Stimulated activated CD4-positive, alpha-beta T cell treated with anti-CD3 and anti-CD28 coated beads, Interleukin-4, amount 100 ng/mL, for 48 hours (primary cell): ENCODE measurements at regions not wholly inside any gene's neighbourhood (a gene's known extent, or its start where the extent isn't known, plus 50 kb on each side); places are given as distances from the start of the nearest gene placed in this dataset.

Source experiments
- DNase-seq, 2 donors: peaks; one replicate each; pipeline ENCODE4 v3.0.0-alpha.2; 2020; ENCODE audit warnings: low read depth in 2 of 2

DNA sequence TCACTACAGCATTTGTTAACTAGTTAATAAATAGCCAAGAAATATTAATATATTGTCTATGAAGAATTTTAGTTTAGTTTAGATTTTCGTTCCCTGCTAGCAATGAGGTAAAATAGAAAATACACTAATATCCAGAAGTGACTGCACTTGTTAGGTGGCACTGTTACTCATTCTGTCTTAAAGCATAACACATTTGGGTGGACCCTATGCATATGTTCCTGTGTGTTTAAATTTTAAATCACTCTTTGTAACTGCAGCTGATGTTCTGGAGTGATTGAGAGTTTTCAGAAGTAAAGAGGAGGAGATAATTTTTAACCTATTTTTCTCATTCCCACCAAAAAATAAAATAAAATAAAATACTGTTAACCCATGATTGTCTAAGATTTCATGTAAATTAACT, 73.9 kb upstream of the SOX4 start:
- DNase-seq, result no peak

GRCh38 chr6:21521276-21521675, 72.3 kb upstream of the SOX4 start:
- no peak for DNase-seq

- DNase-seq, result no peak
Observed at GRCh38 chr6:21522143-21522747, 71.3 kb upstream of the SOX4 start.

GRCh38 chr6:21522797-21523456, 70.6 kb upstream of the SOX4 start:
- no peak for DNase-seq

DNA sequence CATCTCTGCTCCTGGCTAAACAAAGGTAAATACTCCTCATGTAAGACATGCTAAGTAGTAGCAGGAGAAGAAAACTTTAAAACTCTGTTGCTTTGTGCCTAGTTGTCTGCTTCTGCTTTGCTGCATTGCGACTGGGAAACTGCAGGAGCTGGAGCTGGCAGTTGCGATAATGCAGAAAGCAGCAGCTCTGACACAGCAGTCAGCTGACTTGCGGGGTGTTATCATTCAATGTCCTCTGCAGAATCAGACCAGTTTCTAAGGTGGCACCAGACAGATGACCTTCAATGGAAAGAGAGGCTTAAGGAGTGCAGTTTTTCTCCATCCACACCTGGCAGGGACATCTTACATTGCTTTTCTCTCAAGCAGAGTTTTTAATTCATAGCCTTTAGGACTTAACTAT, 69.9 kb upstream of the SOX4 start:
- DNase-seq, result no peak

- DNase-seq, result no peak
Observed at GRCh38 chr6:21524201-21524600, 69.3 kb upstream of the SOX4 start.

GRCh38 chr6:21526974-21527373, 66.6 kb upstream of the SOX4 start:
- no peak for DNase-seq

DNA sequence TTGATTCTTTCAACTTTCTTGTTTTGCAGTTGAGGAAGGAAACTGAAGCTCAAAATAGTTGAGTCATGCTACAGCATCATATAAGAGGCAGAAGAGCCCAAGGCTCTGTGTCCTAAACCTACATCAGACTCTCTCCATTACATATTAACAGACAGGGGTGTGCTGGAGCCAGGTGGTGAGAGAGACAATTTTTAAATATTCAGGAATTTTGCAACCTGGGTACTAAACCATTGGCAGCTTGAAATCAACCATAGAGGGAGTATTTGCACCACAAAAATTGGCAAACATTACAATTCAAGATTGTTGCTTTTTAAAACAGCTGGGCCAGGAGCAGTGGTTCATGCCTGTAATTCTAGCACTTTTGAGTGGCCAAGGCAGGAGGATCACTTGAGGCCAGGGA, 65.8 kb upstream of the SOX4 start:
- DNase-seq, result no peak

DNA sequence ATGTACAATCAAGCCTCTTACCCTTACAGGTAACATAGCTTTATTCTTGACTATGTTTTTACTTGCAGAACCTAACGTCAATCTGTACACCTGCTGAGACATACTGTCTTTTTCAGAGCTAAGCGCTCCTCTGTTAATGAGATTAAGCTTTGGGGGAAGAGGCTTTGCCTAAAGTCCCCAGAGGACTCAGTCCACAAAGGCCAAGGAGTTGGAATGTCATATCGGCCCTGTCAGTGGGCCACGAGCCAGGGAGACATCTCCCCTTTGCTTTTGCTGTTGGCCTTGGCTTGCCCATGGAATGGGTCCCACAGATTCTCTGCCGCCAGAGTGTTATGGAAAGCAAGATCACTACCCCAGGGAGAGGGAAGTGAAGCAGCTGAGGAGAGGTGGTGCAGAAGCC, 64.1 kb upstream of the SOX4 start:
- DNase-seq, result no peak

DNA sequence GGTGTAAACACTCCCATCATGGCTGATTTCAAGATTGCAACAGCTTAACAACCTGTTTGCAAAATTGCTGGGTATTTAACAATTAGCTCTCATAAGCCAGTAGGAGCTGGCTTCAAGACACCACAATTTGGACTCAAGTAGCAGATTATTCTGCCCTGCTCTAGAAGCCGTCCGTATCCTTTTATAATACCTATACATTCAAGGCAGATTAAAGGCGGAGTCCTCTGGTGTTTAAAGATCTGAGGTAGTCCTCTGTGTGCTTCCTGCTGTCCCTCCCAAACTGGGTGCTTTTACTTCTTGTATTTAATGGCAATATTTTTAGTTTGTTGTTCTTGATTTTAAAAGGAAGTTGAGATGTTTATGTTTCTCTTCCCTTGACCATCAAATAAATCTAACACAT, 62.2 kb upstream of the SOX4 start:
- DNase-seq, result no peak

GRCh38 chr6:21533678-21534077, 59.9 kb upstream of the SOX4 start:
- no peak for DNase-seq

DNA sequence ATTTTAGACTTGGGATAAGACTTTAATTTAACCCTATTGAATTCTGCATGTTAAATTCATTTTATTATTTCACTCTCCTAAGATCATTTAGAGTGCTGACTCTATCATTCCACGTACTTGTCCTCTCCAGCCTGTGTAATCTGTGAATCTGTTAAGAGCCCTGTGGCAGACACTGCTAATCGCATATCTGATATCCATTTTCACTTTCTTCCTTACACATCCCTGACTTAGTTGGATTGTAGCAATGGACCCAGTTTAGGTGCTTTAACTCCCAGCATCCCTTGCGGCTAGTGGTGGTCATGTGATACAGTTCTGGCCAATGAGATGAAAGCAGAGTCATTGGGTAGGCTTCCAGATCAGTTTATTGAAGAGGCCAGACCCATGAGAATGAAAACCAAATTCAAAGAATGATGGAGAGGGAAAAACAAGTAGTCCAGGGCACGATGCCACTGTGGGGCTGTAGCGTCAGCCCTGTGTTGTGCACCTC, 57.2 kb upstream of the SOX4 start:
- DNase-seq, result no peak

- DNase-seq, result no peak
Observed at GRCh38 chr6:21537637-21538036, 55.9 kb upstream of the SOX4 start.

DNA sequence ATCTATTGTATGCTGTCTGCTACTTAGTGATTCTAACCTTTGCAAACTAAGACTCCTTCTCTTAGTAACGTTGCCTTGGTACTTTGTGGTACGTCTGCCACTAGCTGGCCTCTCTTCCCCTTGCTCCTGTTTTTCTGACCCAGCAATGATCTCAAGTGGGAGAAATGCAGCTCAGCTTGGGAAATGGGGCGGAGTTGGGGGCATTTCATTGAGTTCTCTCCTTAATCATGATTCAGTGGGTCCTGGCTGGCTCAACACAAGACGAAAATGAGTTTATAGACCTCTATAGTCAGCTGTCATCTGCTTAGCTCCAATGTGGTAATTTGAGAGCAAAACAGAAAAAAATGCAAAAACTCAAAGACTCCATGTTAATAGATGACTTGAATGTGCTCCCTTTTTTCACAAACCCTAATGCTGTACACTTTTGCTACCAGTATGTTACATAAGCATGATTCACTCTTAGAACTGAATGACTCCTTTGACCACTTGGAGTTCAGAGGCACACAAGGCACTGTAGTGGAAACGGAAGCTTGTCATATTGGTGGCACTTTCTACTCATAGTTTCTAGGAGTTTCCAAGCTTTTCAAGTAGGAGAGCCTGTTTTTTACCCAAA, 55.3 kb upstream of the SOX4 start:
- DNase-seq, result no peak

DNA sequence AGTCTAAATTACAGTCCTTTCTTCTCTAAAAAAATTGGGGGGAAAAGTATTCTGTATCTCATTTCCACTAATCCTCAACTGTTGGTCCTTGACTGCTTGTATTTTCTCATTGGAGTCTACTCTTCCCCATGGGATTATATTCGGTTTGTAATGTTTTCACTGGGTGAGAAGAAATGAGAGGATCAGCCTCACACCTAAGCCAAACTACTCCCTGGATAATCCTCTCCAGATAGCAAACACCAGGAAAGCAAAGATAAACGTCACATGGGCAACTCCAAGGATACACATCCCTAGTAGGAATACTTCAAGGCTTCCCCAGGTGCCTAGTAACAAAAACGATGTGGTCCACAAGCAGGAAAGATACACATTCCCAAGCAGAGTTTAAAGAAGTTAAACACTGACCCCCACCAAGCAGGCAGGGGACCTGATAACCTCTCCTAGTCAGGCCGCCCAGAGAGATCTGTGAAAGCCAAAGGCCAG, 53.9 kb upstream of the SOX4 start:
- no peak for DNase-seq
